ENCODE measurements at regions not wholly inside any gene's neighbourhood (a gene's known extent, or its start where the extent isn't known, plus 50 kb on each side); places are given as distances from the start of the nearest gene placed in this dataset.

GRCh38 chr12:115452751-115453281, 768.8 kb upstream of the TBX3 start:
- no peak for DNase-seq

GRCh38 chr12:115451780-115452736, 768.1 kb upstream of the TBX3 start:
- peak; percentile 62 for DNase-seq

GRCh38 chr12:115451151-115451779, 767.3 kb upstream of the TBX3 start:
- no peak for DNase-seq

- DNase-seq: no peak
Measured at GRCh38 chr12:115450710-115451109, 766.7 kb upstream of the TBX3 start.

- no peak for DNase-seq
Measured at GRCh38 chr12:115450017-115450416, 766.0 kb upstream of the TBX3 start.

- DNase-seq: no peak
Measured at GRCh38 chr12:115449526-115449925, 765.6 kb upstream of the TBX3 start.

- no peak for DNase-seq
Measured at GRCh38 chr12:115444346-115444745, 760.4 kb upstream of the TBX3 start.

GRCh38 chr12:115443351-115443938, 759.5 kb upstream of the TBX3 start:
- DNase-seq: no peak

GRCh38 chr12:115440438-115440837, 756.5 kb upstream of the TBX3 start:
- DNase-seq: no peak

- no peak for DNase-seq
Measured at GRCh38 chr12:115439008-115439601, 755.1 kb upstream of the TBX3 start.

GRCh38 chr12:115438314-115438713, 754.3 kb upstream of the TBX3 start:
- no peak for DNase-seq

- DNase-seq: no peak
Measured at GRCh38 chr12:115437061-115437567, 753.1 kb upstream of the TBX3 start.

GRCh38 chr12:115433014-115433634, 749.1 kb upstream of the TBX3 start:
- no peak for DNase-seq

- DNase-seq: no peak
Measured at GRCh38 chr12:115430636-115431035, 746.7 kb upstream of the TBX3 start.

GRCh38 chr12:115426732-115427131, 742.8 kb upstream of the TBX3 start:
- no peak for DNase-seq

- no peak for DNase-seq
Measured at GRCh38 chr12:115424003-115424402, 740.0 kb upstream of the TBX3 start.

- no peak for DNase-seq
Measured at GRCh38 chr12:115423546-115423987, 739.6 kb upstream of the TBX3 start.

- no peak for DNase-seq
Measured at GRCh38 chr12:115422845-115423545, 739.0 kb upstream of the TBX3 start.

- DNase-seq: no peak
Measured at GRCh38 chr12:115421796-115422709, 738.1 kb upstream of the TBX3 start.

- no peak for DNase-seq
Measured at GRCh38 chr12:115421350-115421749, 737.4 kb upstream of the TBX3 start.

Data from DMS53 (cell line).